IPS-18a (cell line): ENCODE measurements at regions not wholly inside any gene's neighbourhood (a gene's known extent, or its start where the extent isn't known, plus 50 kb on each side); places are given as distances from the start of the nearest gene placed in this dataset.

Experiments
- H3K27ac ChIP-seq: one replicate; pipeline ENCODE4 v1.5.1; 2013; ENCODE audit warnings: low read length
- H3K27me3 ChIP-seq: one replicate; pipeline ENCODE4 v1.6.1; 2013; ENCODE audit warnings: mild to moderate bottlenecking, low read length; ENCODE audit not compliant: control insufficient read depth, insufficient read depth
- H3K36me3 ChIP-seq: one replicate; pipeline ENCODE4 v1.6.1; 2013; ENCODE audit warnings: low read depth, low read length; ENCODE audit not compliant: control insufficient read depth
- H3K4me1 ChIP-seq: one replicate; pipeline ENCODE4 v1.6.1; 2013; ENCODE audit warnings: low read depth, low read length; ENCODE audit not compliant: control insufficient read depth
- H3K4me3 ChIP-seq: one replicate; pipeline ENCODE4 v1.5.1; 2013; ENCODE audit warnings: low read length
- H3K9ac ChIP-seq: one replicate; pipeline ENCODE4 v1.6.1; 2013; ENCODE audit warnings: mild to moderate bottlenecking, low read length, moderate library complexity
- H3K9me3 ChIP-seq: one replicate; pipeline ENCODE4 v1.6.1; 2013; ENCODE audit warnings: low read depth, low read length; ENCODE audit not compliant: control insufficient read depth

GRCh38 chr19:27920774-27921173 is 1292.2 kb downstream of the UQCRFS1 start:
- Histone ChIP-seq H3K27me3 (no peaks in the 10 kb centered on the region), H3K36me3 (no peaks in the 10 kb centered on the region), H3K27ac (no peak overlapping the region), H3K9ac (no peak overlapping the region), H3K9me3 (peaks cover 64% of the 10 kb centered on the region), H3K4me1 (no peaks in the 10 kb centered on the region), H3K4me3 (no peak overlapping the region)

DNA sequence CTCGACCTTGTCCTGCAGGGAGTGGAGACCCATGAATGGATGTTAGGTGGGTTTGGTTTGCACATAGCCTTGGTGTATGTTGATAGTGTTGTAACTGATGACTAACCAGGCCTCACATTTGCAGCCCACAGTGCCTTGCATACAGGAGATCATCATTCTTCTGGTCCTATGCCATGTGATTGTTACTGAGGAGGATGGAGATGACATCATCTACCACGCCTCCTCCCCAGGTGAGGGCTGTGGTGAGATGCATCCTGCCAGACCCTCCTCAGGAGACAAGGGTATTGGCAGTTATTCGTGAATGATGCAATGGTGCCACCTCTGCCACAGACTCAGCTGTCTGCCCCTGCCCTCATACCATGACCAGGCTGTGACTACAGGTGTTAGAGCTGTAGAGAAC is 1294.1 kb downstream of the UQCRFS1 start:
- no peak overlapping the region for H3K9ac ChIP-seq
- no peak overlapping the region for H3K4me3 ChIP-seq
- no peaks in the 10 kb centered on the region for H3K36me3 ChIP-seq
- peaks cover 66% of the 10 kb centered on the region for H3K9me3 ChIP-seq
- H3K27ac ChIP-seq: no peak overlapping the region
- H3K27me3 ChIP-seq: no peaks in the 10 kb centered on the region
- H3K4me1 ChIP-seq: no peaks in the 10 kb centered on the region

DNA sequence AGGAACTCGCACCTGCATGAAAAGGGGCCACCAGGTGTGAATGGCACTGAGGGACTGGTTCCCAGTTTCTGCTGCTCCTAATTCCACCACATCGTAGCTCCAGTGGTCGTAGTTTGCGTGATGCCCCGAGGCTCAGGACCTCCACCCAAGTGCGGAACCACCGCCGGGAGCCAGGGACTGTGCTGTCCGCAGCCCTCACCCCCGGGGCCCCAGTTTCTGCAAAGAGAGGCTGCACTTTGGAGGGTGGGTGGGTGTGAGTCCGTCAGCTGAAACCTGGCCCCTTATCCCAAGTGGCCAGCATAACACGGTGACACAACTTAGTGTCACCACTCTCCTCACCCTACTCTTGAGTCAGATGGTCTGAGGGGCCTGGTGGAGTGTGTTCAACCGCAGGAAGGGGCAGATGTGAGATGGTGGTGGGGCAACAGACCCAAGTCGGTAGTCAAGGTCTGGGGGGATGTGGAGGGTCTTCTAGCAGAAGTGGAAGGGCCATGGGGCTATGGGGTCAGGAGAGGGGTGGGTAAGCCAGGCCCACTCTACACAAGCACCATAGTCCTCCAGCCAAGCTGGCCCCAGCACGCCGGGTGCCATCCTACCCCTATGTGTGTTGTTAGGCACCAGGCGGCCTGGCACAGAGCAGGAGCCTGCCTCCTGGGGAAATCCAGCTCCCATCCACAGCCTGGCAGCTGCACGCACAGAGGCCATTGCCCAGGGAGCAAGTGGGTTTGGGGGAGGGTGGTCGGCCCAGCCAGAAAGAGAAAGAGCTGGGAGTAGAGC is 1301.6 kb downstream of the UQCRFS1 start:
- H3K4me3 ChIP-seq: no peak overlapping the region
- H3K36me3 ChIP-seq: no peaks in the 10 kb centered on the region
- H3K27me3 ChIP-seq: no peaks in the 10 kb centered on the region
- H3K9me3 ChIP-seq: peaks cover 51% of the 10 kb centered on the region
- no peak overlapping the region for H3K9ac ChIP-seq
- H3K4me1 ChIP-seq: no peaks in the 10 kb centered on the region
- H3K27ac ChIP-seq: no peak overlapping the region

DNA sequence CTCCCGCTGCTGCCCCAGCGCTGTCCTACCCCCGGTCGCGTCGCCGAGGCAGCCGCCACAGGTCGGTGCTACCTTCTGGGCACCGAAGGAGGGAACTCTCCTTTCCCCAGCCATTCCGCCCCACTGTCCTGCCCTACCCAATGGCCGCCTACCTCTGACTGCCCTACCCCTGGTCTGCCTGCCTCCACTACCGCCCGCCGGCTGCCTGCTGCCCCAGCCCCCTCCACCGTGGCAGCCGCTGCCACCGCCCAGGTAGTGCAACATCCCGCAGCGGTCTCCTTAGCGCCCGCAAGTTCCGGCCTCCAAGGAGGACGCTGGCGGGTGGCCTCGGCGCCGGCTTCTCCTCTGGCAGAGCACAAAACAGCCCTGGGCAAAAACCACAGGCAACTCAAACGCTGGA is 1303.1 kb downstream of the UQCRFS1 start:
- Histone ChIP-seq H3K36me3 (no peaks in the 10 kb centered on the region), H3K9me3 (peaks cover 51% of the 10 kb centered on the region), H3K4me3 (no peak overlapping the region), H3K9ac (no peak overlapping the region), H3K27ac (no peak overlapping the region), H3K4me1 (no peaks in the 10 kb centered on the region), H3K27me3 (no peaks in the 10 kb centered on the region)

- peaks cover 52% of the 10 kb centered on the region for H3K9me3 ChIP-seq
Observed at GRCh38 chr19:27909185-27909840, 1303.6 kb downstream of the UQCRFS1 start.

GRCh38 chr19:27906081-27906480 is 1306.9 kb downstream of the UQCRFS1 start:
- H3K36me3 ChIP-seq: no peaks in the 10 kb centered on the region
- H3K4me3 ChIP-seq: no peak overlapping the region
- H3K27ac ChIP-seq: no peak overlapping the region
- no peaks in the 10 kb centered on the region for H3K27me3 ChIP-seq
- H3K9me3 ChIP-seq: peaks cover 61% of the 10 kb centered on the region
- no peaks in the 10 kb centered on the region for H3K4me1 ChIP-seq
- H3K9ac ChIP-seq: no peak overlapping the region

More at GRCh38 chr19:27909185-27909840, 1303.6 kb downstream of the UQCRFS1 start:
- H3K27ac ChIP-seq: no peak overlapping the region
- no peaks in the 10 kb centered on the region for H3K4me1 ChIP-seq
- no peaks in the 10 kb centered on the region for H3K27me3 ChIP-seq
- H3K36me3 ChIP-seq: no peaks in the 10 kb centered on the region
- H3K4me3 ChIP-seq: no peak overlapping the region
- H3K9ac ChIP-seq: no peak overlapping the region

DNA sequence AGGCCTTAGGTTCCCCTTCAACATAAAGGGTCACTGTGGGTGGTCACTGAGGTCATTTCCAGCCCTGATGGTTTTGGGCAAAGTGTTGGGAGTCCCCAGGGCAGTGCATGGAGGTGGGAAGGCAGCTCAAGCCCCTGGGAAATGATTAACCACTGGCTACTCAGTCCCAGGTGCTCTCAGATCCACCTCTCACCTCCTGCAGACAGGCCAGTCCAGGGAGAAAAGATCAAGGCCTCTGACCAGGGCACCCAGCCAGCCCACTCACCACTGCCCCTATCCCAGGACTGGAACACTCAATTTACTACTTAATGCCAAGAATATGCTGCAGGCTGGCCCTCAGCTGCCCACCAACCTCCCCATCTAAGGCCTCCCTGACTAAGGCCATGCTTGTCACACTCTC is 1307.9 kb downstream of the UQCRFS1 start:
- no peaks in the 10 kb centered on the region for H3K4me1 ChIP-seq
- no peak overlapping the region for H3K27ac ChIP-seq
- H3K9ac ChIP-seq: no peak overlapping the region
- no peak overlapping the region for H3K4me3 ChIP-seq
- peaks cover 68% of the 10 kb centered on the region for H3K9me3 ChIP-seq
- no peaks in the 10 kb centered on the region for H3K27me3 ChIP-seq
- H3K36me3 ChIP-seq: no peaks in the 10 kb centered on the region

DNA sequence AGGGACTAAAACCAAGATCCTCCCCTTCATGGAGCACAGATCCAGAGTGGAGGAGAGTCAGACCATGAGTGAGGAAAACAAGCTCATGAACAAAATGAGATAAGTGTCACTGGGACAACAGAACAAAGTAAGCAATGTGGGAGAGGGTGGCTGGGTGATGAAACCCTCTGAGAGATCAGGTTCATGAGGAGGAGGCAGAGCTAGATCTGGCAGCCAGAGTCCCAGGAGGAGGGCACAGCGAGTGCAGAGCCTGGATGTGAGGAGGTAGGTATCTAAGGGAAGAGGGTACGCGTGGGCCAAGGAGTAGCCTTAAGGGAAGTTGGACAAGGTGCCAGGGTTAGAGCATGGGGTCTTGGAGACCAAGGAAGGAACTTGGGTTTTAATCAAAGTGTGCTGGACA is 1311.9 kb downstream of the UQCRFS1 start:
- H3K27ac ChIP-seq: no peak overlapping the region
- no peaks in the 10 kb centered on the region for H3K4me1 ChIP-seq
- no peaks in the 10 kb centered on the region for H3K36me3 ChIP-seq
- no peaks in the 10 kb centered on the region for H3K27me3 ChIP-seq
- no peak overlapping the region for H3K9ac ChIP-seq
- no peak overlapping the region for H3K4me3 ChIP-seq
- peaks cover 78% of the 10 kb centered on the region for H3K9me3 ChIP-seq

GRCh38 chr19:27896091-27896490 is 1316.9 kb downstream of the UQCRFS1 start:
- no peaks in the 10 kb centered on the region for H3K36me3 ChIP-seq
- no peaks in the 10 kb centered on the region for H3K4me1 ChIP-seq
- H3K9ac ChIP-seq: no peak overlapping the region
- H3K9me3 ChIP-seq: peaks cover 82% of the 10 kb centered on the region
- H3K27ac ChIP-seq: no peak overlapping the region
- no peaks in the 10 kb centered on the region for H3K27me3 ChIP-seq
- no peak overlapping the region for H3K4me3 ChIP-seq

- Histone ChIP-seq H3K9me3 (peaks cover 81% of the 10 kb centered on the region), H3K9ac (no peak overlapping the region), H3K4me1 (no peaks in the 10 kb centered on the region), H3K36me3 (no peaks in the 10 kb centered on the region), H3K27ac (no peak overlapping the region), H3K4me3 (no peak overlapping the region), H3K27me3 (no peaks in the 10 kb centered on the region)
Observed at GRCh38 chr19:27894906-27895754, 1317.8 kb downstream of the UQCRFS1 start.

DNA sequence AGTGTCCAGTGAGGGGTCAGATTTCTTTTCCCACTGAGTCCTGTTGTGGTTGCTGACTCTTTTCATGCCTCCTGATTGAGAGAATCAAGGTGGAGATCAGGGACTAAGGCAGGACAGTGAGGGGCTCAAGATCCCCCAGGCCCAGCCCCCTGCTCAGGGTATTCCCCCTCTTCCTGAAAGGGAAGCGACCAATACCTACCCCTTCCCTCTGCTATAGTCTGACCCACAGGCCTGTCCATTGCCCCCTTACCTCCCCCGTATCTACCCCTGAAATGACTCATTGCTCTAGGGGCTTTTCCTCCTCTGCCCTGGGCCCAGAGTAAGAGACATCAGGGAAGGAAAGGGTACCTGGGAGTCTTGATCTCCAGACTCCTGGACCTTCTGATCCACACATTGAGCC is 1320.5 kb downstream of the UQCRFS1 start:
- Histone ChIP-seq H3K9me3 (peaks cover 80% of the 10 kb centered on the region), H3K9ac (no peak overlapping the region), H3K4me1 (no peaks in the 10 kb centered on the region), H3K36me3 (no peaks in the 10 kb centered on the region), H3K27me3 (no peaks in the 10 kb centered on the region), H3K4me3 (no peak overlapping the region), H3K27ac (no peak overlapping the region)
